ENCODE measurements at regions not wholly inside any gene's neighbourhood (a gene's known extent, or its start where the extent isn't known, plus 50 kb on each side); places are given as distances from the start of the nearest gene placed in this dataset.

DNA sequence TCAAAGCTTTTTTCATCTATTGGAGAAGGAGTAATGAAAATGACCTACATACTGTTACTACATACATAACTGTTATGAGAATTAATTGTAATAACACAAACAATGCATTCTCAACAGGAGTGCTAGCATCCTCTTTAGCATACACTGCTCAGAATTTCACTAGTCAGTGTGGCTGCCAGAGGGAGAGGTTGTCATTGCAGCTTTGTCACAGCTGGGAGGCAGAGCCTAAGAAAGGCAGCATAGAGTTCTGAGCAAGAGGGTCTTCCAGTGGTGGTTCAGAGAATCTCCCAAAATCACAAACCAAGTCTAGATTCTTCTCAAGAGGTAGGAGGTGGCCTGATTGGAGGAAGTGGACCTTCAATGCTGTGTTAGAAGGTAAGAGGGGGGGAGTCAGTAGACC lies 286.7 kb upstream of the CYRIA start:
- TF ChIP-seq, protein P1, sequence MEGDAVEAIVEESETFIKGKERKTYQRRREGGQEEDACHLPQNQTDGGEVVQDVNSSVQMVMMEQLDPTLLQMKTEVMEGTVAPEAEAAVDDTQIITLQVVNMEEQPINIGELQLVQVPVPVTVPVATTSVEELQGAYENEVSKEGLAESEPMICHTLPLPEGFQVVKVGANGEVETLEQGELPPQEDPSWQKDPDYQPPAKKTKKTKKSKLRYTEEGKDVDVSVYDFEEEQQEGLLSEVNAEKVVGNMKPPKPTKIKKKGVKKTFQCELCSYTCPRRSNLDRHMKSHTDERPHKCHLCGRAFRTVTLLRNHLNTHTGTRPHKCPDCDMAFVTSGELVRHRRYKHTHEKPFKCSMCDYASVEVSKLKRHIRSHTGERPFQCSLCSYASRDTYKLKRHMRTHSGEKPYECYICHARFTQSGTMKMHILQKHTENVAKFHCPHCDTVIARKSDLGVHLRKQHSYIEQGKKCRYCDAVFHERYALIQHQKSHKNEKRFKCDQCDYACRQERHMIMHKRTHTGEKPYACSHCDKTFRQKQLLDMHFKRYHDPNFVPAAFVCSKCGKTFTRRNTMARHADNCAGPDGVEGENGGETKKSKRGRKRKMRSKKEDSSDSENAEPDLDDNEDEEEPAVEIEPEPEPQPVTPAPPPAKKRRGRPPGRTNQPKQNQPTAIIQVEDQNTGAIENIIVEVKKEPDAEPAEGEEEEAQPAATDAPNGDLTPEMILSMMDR (IDR thresholded peaks at IDR 0.05) = no peak
- TF ChIP-seq POLR2A (IDR thresholded peaks at IDR 0.05) = no peak
- no peak for TF ChIP-seq POLR2AphosphoS5 (IDR thresholded peaks at IDR 0.05; ENCODE audit: insufficient read depth in 1 of 2, low read depth in 1 of 2)
